Adrenal gland (tissue), 9 donors: ENCODE measurements at regions not wholly inside any gene's neighbourhood (a gene's known extent, or its start where the extent isn't known, plus 50 kb on each side); places are given as distances from the start of the nearest gene placed in this dataset.
"Not testable (repeated sequence)": the region's sequence is repeated elsewhere in the genome, so short reads cannot be mapped to it uniquely, and the experiment has no call there.

Experiments
- DNase-seq, 7 donors: peaks; one replicate each; pipeline ENCODE4 v3.0.0-alpha.2; 2019 to 2020
- H3K27ac ChIP-seq, 5 donors: fragments of 200-600 bp; sonication (generic) in 4 of 5; 1 replicate in 3 of 5; 2 replicates in 2 of 5; pipeline versions ENCODE4 v1.5.1 to v1.8.0; 2016 to 2020; ENCODE audit warnings: mild to moderate bottlenecking in 1 of 5
- H3K27me3 ChIP-seq: fragments of 200-600 bp; 2 replicates; pipeline ENCODE4 v1.8.0; 2021
- H3K36me3 ChIP-seq, 2 donors: fragments of 200-600 bp; replicated peaks in 1 of 2; 1 replicate in 1 of 2; 2 replicates in 1 of 2; pipeline versions ENCODE4 v1.5.1 to v1.8.0; 2018 to 2022
- H3K4me1 ChIP-seq, 2 donors: fragments of 200-600 bp; replicated peaks in 1 of 2; 1 replicate in 1 of 2; 2 replicates in 1 of 2; pipeline versions ENCODE4 v1.5.1 to v1.8.0; 2018 to 2021
- H3K4me3 ChIP-seq, 4 donors: fragments of 200-600 bp; sonication (generic) in 3 of 4; one replicate each; pipeline ENCODE4 v1.5.1; 2016 to 2018
- H3K9me3 ChIP-seq, 3 donors: fragments of 200-600 bp; sonication (generic) in 1 of 3; replicated peaks in 1 of 3; 1 replicate in 2 of 3; 2 replicates in 1 of 3; pipeline versions ENCODE4 v1.5.1 to v1.8.0; 2016 to 2021
- POLR2A ChIP-seq, 2 donors: fragments of 450-650 bp; IDR thresholded peaks; one replicate each; pipeline ENCODE4 v1.6.1; 2017; ENCODE audit warnings: antibody characterized with exemption in 2 of 2, mild to moderate bottlenecking in 2 of 2, moderate library complexity in 1 of 2
- WGBS, 4 donors: extraction: QIAGEN DNeasy Blood & Tissue Kit in 2 of 4; methylation state at CpG; one replicate each; pipeline versions ENCODE4 v1.1.5 to v1.1.7; 2013 to 2017; 5-methylcytosine and 5-hydroxymethylcytosine counted together
- intact Hi-C, 2 donors: fragments of 100-400 bp; cut with DNase I; formaldehyde crosslinking; loops; one replicate each; pipeline versions ENCODE4 v1.14.1 to v1.15.0; 2022 to 2023
- TF ChIP-seq, protein P1 (sequence below), 6 experiments: fragments of 450-650 bp in 4 of 6; fragments of 200-600 bp in 2 of 6; sonication (generic) in 1 of 6; IDR thresholded peaks; 1 replicate in 5 of 6; 2 replicates in 1 of 6; pipeline versions ENCODE4 v1.5.1 to v1.8.0; 2016 to 2021; ENCODE audit warnings: antibody characterized with exemption in 6 of 6, mild to moderate bottlenecking in 2 of 6, moderate library complexity in 1 of 6
- donor health status: healthy with polysubstance abuse.
- donor health status: Bipolar disorder and iron deficiency.
- donor health status: DM: yes; HTN: yes; CAD: no.
- donor health status: DM: no; HTN: no; CAD: no.
- donor health status: DM: no; HTN: no; CAD: no.

- intact Hi-C loops, result no loop called here
- DNase-seq, result peak in 1 of 7 donors; percentile 8
- TF ChIP-seq POLR2A (IDR thresholded peaks at IDR 0.05), result no peak
- TF ChIP-seq, protein P1, sequence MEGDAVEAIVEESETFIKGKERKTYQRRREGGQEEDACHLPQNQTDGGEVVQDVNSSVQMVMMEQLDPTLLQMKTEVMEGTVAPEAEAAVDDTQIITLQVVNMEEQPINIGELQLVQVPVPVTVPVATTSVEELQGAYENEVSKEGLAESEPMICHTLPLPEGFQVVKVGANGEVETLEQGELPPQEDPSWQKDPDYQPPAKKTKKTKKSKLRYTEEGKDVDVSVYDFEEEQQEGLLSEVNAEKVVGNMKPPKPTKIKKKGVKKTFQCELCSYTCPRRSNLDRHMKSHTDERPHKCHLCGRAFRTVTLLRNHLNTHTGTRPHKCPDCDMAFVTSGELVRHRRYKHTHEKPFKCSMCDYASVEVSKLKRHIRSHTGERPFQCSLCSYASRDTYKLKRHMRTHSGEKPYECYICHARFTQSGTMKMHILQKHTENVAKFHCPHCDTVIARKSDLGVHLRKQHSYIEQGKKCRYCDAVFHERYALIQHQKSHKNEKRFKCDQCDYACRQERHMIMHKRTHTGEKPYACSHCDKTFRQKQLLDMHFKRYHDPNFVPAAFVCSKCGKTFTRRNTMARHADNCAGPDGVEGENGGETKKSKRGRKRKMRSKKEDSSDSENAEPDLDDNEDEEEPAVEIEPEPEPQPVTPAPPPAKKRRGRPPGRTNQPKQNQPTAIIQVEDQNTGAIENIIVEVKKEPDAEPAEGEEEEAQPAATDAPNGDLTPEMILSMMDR (IDR thresholded peaks at IDR 0.05), result no peak
These were observed 64.7 kb downstream of the BARX1 start for GRCh38 chr9:93890436-93890935.

GRCh38 chr9:93886911-93887310, 68.2 kb downstream of the BARX1 start:
- intact Hi-C loops, result no loop called here
- Histone ChIP-seq H3K4me1 (no peaks in the 10 kb centered on the region), H3K27me3 (no peaks in the 10 kb centered on the region), H3K4me3 (no peak overlapping the region), H3K27ac (no peak overlapping the region), H3K9me3 (no peaks in the 10 kb centered on the region), H3K36me3 (no peaks in the 10 kb centered on the region)
- 57 to 66% (median 61%) methylated on average over 7 of the region's 7 CpGs for WGBS, 4 donors
- TF ChIP-seq, protein P1 (IDR thresholded peaks at IDR 0.05), result no peak
- TF ChIP-seq POLR2A (IDR thresholded peaks at IDR 0.05), result no peak
- DNase-seq, result peak in 1 of 7 donors; percentile 3

More at GRCh38 chr9:93890436-93890935, 64.7 kb downstream of the BARX1 start:
- Histone ChIP-seq H3K27me3 (no peaks in the 10 kb centered on the region), H3K9me3 (no peaks in the 10 kb centered on the region), H3K27ac (no peak overlapping the region), H3K4me3 (no peak overlapping the region), H3K4me1 (no peaks in the 10 kb centered on the region), H3K36me3 (no peaks in the 10 kb centered on the region)
- WGBS, 4 donors, result 31 to 38% (median 34%) methylated on average over 2 of the region's 2 CpGs

- intact Hi-C loops, result no loop called here
- TF ChIP-seq POLR2A (IDR thresholded peaks at IDR 0.05), result no peak
- TF ChIP-seq, protein P1 (IDR thresholded peaks at IDR 0.05), result no peak
- Histone ChIP-seq H3K36me3 (no peaks in the 10 kb centered on the region), H3K4me1 (no peaks in the 10 kb centered on the region), H3K27me3 (no peaks in the 10 kb centered on the region), H3K27ac (no peak overlapping the region), H3K4me3 (no peak overlapping the region), H3K9me3 (no peaks in the 10 kb centered on the region)
- whole genome bisulfite sequencing, 4 donors, result 41 to 78% (median 52%) methylated on average over 1 of the region's 1 CpG
- no peak for DNase-seq
These were observed 70.3 kb downstream of the BARX1 start for GRCh38 chr9:93884808-93885207.

DNA sequence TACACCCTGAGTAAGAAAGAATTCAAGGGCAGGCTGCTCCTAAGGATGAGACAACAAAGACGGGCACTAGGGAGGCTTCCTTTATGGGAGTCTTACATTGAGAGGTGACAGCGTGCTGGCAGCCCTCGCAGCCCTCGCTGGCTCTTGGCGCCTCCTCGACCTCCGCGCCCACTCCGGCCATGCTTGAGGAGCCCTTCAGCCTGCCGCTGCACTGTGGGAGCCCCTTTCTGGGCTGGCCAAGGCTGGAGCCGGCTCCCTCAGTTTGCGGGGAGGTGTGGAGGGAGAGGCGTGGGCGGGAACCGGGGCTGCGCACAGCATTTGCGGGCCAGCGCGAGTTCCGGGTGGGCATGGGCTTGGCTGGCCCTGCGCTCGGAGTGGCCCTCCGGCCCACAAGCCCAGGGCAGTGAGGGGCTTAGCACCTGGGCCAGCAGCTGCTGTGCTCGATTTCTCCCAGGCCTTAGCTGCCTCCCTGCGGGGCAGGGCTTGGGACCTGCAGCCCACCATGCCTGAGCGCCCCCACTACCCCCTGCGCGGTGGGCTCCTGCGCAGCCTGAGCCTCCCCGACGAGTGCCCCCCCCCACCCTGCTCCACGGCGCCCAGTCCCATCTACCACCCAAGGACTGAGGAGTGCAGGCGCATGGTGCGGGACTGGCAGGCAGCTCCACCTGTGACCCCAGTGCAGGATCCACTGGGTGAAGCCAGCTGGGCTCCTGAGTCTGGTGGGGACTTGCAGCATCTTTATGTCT, 75.3 kb downstream of the BARX1 start:
- H3K27me3 ChIP-seq, intact Hi-C loops, H3K4me3 ChIP-seq, DNase-seq, H3K36me3 ChIP-seq, H3K9me3 ChIP-seq, H3K27ac ChIP-seq, H3K4me1 ChIP-seq: not testable (repeated sequence)
- WGBS, 4 donors, result 92 to 94% (median 92%) methylated on average over 16 to 35 of the region's 35 CpGs

- TF ChIP-seq, protein P1 (IDR thresholded peaks at IDR 0.05), result no peak
- no peak for TF ChIP-seq POLR2A (IDR thresholded peaks at IDR 0.05)
- no peak overlapping the region for H3K4me3 ChIP-seq
- H3K36me3 ChIP-seq, result no peaks in the 10 kb centered on the region
- intact Hi-C loops, result no loop called here
- H3K4me1 ChIP-seq, result no peaks in the 10 kb centered on the region
- no peak for DNase-seq
- no peaks in the 10 kb centered on the region for H3K27me3 ChIP-seq
- no peak overlapping the region for H3K27ac ChIP-seq
- peaks cover 0 to 8% (median 0%) of the 10 kb centered on the region in 3 donors for H3K9me3 ChIP-seq
These were observed 79.8 kb downstream of the BARX1 start for GRCh38 chr9:93875330-93875729.
